A549 (cell line): ENCODE measurements at regions not wholly inside any gene's neighbourhood (a gene's known extent, or its start where the extent isn't known, plus 50 kb on each side); places are given as distances from the start of the nearest gene placed in this dataset.

Experiments used
- CHD4 ChIP-seq: fragments of 200-600 bp; sonication (generic); IDR thresholded peaks from 2 replicates; pipeline ENCODE4 v1.6.1; 2016; ENCODE audit warnings: antibody characterized with exemption, mild to moderate bottlenecking, borderline replicate concordance
- CTCF ChIP-seq: fragments of >200 bp; sonication (Bioruptor Twin); formaldehyde crosslinking; IDR thresholded peaks from 3 replicates; pipeline ENCODE4 v1.5.1; 2016
- PBX3 ChIP-seq: IDR thresholded peaks from 2 replicates; pipeline ENCODE4 v1.6.1; 2012

GRCh38 chr5:141772281-141772680 is 90.3 kb upstream of the ARAP3 start:
- no peak for TF ChIP-seq CHD4
- no peak for TF ChIP-seq PBX3
- TF ChIP-seq CTCF = no peak
